ENCODE measurements at regions not wholly inside any gene's neighbourhood (a gene's known extent, or its start where the extent isn't known, plus 50 kb on each side); places are given as distances from the start of the nearest gene placed in this dataset.

- no peak overlapping the region for H3K4me3 ChIP-seq (replicated peaks in 1 of 2; ENCODE audit: low read depth in 1 of 2, low read length in 2 of 2)
- no peak overlapping the region for H3K9ac ChIP-seq (ENCODE audit: low read length)
- H3K79me2 ChIP-seq (ENCODE audit: insufficient read depth, low read length): no peaks in the 10 kb centered on the region
- BruUV-seq (replicated peaks): no TSS peak
- no peaks in the 10 kb centered on the region for H3K4me1 ChIP-seq (ENCODE audit: control insufficient read depth in 1 of 2, insufficient read depth in 2 of 2, low read length in 2 of 2)
- peak overlapping the region; percentile 17; the same call in 1 of the 2 replicates for H3K4me2 ChIP-seq (ENCODE audit: low read length)
- H2AFZ ChIP-seq (ENCODE audit: low read depth, low read length, poor library complexity, severe bottlenecking): no peak overlapping the region
- no peaks in the 10 kb centered on the region for H3K36me3 ChIP-seq (ENCODE audit: control insufficient read depth in 1 of 2, insufficient read depth in 2 of 2, low read length in 2 of 2)
- TF ChIP-seq CEBPB (IDR thresholded peaks at IDR 0.05; ENCODE audit: low read depth) (no peak), SP1 (IDR thresholded peaks at IDR 0.05; ENCODE audit: low read depth) (no peak), ZFX (IDR thresholded peaks at IDR 0.05) (no peak), ZBTB33 (IDR thresholded peaks at IDR 0.05; ENCODE audit: extremely low read depth, insufficient replicate concordance, low read length) (no peak), POLR2AphosphoS5 (IDR thresholded peaks at IDR 0.05; ENCODE audit: low read depth, low read length) (no peak), CBX3 (IDR thresholded peaks at IDR 0.05; ENCODE audit: low read depth) (no peak), FOSL1 (IDR thresholded peaks at IDR 0.05; ENCODE audit: low read depth) (no peak), JUND (IDR thresholded peaks at IDR 0.05) (no peak), RAD21 (IDR thresholded peaks at IDR 0.05; ENCODE audit: low read depth) (peak; percentile 49), REST (IDR thresholded peaks at IDR 0.05; ENCODE audit: low read depth) (no peak)
- TF ChIP-seq, protein P1, sequence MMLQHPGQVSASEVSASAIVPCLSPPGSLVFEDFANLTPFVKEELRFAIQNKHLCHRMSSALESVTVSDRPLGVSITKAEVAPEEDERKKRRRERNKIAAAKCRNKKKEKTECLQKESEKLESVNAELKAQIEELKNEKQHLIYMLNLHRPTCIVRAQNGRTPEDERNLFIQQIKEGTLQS (IDR thresholded peaks at IDR 0.05): no peak
- TF ChIP-seq, protein P2, sequence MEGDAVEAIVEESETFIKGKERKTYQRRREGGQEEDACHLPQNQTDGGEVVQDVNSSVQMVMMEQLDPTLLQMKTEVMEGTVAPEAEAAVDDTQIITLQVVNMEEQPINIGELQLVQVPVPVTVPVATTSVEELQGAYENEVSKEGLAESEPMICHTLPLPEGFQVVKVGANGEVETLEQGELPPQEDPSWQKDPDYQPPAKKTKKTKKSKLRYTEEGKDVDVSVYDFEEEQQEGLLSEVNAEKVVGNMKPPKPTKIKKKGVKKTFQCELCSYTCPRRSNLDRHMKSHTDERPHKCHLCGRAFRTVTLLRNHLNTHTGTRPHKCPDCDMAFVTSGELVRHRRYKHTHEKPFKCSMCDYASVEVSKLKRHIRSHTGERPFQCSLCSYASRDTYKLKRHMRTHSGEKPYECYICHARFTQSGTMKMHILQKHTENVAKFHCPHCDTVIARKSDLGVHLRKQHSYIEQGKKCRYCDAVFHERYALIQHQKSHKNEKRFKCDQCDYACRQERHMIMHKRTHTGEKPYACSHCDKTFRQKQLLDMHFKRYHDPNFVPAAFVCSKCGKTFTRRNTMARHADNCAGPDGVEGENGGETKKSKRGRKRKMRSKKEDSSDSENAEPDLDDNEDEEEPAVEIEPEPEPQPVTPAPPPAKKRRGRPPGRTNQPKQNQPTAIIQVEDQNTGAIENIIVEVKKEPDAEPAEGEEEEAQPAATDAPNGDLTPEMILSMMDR (IDR thresholded peaks at IDR 0.05 in 2 of 3, conservative IDR thresholded peaks at IDR 0.05 in 1 of 3; ENCODE audit: borderline replicate concordance in 1 of 3, insufficient read depth in 1 of 3, low read depth in 2 of 3, low read length in 2 of 3): peak; percentile 15 to 44 (median 25); a peak in 4 of 6 replicates
- CTCF ChIA-PET: interaction anchor here (0.9 to 2.0 kb wide), 9 partner anchors 10 to 1594 kb away, joined by 3 to 8 read pairs (median 3); no protein-coding TSS in a partner anchor
- H3K9me2 ChIP-seq (ENCODE audit: insufficient read depth): no peaks in the 10 kb centered on the region
- no peaks in the 10 kb centered on the region for H3K27me3 ChIP-seq (ENCODE audit: insufficient read depth, low read length)
- H3K27ac ChIP-seq (ENCODE audit: low read depth, low read length): no peak overlapping the region
- POLR2A ChIA-PET: no interaction called here
- DNase-seq (ENCODE audit: low read depth, low spot score) (peak; percentile 7), ATAC-seq (no peak)
- intact Hi-C loops (cut with micrococcal nuclease): no loop called here
- no peaks in the 10 kb centered on the region for H3K9me3 ChIP-seq (ENCODE audit: control insufficient read depth in 1 of 2, insufficient read depth in 1 of 2, low read depth in 1 of 2, low read length in 2 of 2)
- no peaks in the 10 kb centered on the region for H4K20me1 ChIP-seq (ENCODE audit: insufficient read depth)
- RAD21 ChIA-PET (ENCODE audit: low non-redundant PET in 1 of 2, low total read pairs in 2 of 2, uncharacterized antibody in 2 of 2, unreplicated experiment in 2 of 2): no interaction called here
Observed at GRCh38 chr20:6265204-6265904, 142.5 kb upstream of the FERMT1 start.

Measured in HCT116 (cell line).